HCT116 (cell line): ENCODE measurements at regions not wholly inside any gene's neighbourhood (a gene's known extent, or its start where the extent isn't known, plus 50 kb on each side); places are given as distances from the start of the nearest gene placed in this dataset.

Source experiments
- ELF1 ChIP-seq: IDR thresholded peaks from 2 replicates; pipeline ENCODE4 v1.6.1; 2012; ENCODE audit warnings: low read depth, borderline replicate concordance
- EZH2phosphoT487 ChIP-seq: fragments of 200-600 bp; IDR thresholded peaks from 2 replicates; pipeline ENCODE4 v1.6.1; 2018; ENCODE audit warnings: antibody characterized with exemption, borderline replicate concordance
- JUND ChIP-seq: IDR thresholded peaks from 2 replicates; pipeline ENCODE4 v1.6.1; 2012
- POLR2A ChIP-seq: IDR thresholded peaks from 2 replicates; pipeline ENCODE4 v1.7.0; 2011; ENCODE audit warnings: borderline replicate concordance; ENCODE audit not compliant: insufficient read depth, insufficient read length; ENCODE audit errors: extremely low read depth
- RAD21 ChIP-seq: IDR thresholded peaks from 2 replicates; pipeline ENCODE4 v1.6.1; 2012; ENCODE audit warnings: low read depth, mild to moderate bottlenecking
- TCF7L2 ChIP-seq: IDR thresholded peaks from 2 replicates; pipeline ENCODE4 v1.7.0; 2011; ENCODE audit warnings: borderline replicate concordance, inconsistent platforms; ENCODE audit not compliant: insufficient read depth, insufficient read length; ENCODE audit errors: extremely low read depth
- TF ChIP-seq, protein P1 (sequence below), 3 experiments: fragments of 200-600 bp in 1 of 3; sonication (generic) in 1 of 3; IDR thresholded peaks in 2 of 3; conservative IDR thresholded peaks in 1 of 3; 2 replicates each; pipeline ENCODE4 v1.5.1; 2012 to 2017; ENCODE audit warnings: low read depth in 2 of 3, low read length in 2 of 3, antibody characterized with exemption in 1 of 3, borderline replicate concordance in 1 of 3, control low read depth in 1 of 3, mild to moderate bottlenecking in 1 of 3, mixed read lengths in 1 of 3, mixed run types in 1 of 3, moderate library complexity in 1 of 3; ENCODE audit not compliant: insufficient read depth in 1 of 3
- TF ChIP-seq, protein P2 (sequence below): IDR thresholded peaks from 2 replicates; pipeline ENCODE4 v1.6.1; 2012; ENCODE audit warnings: low read depth

- no peak for TF ChIP-seq TCF7L2
- TF ChIP-seq, protein P1, sequence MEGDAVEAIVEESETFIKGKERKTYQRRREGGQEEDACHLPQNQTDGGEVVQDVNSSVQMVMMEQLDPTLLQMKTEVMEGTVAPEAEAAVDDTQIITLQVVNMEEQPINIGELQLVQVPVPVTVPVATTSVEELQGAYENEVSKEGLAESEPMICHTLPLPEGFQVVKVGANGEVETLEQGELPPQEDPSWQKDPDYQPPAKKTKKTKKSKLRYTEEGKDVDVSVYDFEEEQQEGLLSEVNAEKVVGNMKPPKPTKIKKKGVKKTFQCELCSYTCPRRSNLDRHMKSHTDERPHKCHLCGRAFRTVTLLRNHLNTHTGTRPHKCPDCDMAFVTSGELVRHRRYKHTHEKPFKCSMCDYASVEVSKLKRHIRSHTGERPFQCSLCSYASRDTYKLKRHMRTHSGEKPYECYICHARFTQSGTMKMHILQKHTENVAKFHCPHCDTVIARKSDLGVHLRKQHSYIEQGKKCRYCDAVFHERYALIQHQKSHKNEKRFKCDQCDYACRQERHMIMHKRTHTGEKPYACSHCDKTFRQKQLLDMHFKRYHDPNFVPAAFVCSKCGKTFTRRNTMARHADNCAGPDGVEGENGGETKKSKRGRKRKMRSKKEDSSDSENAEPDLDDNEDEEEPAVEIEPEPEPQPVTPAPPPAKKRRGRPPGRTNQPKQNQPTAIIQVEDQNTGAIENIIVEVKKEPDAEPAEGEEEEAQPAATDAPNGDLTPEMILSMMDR (IDR thresholded peaks at IDR 0.05 in 2 of 3, conservative IDR thresholded peaks at IDR 0.05 in 1 of 3; ENCODE audit: borderline replicate concordance in 1 of 3, insufficient read depth in 1 of 3, low read depth in 2 of 3, low read length in 2 of 3) = no peak
- TF ChIP-seq, protein P2, sequence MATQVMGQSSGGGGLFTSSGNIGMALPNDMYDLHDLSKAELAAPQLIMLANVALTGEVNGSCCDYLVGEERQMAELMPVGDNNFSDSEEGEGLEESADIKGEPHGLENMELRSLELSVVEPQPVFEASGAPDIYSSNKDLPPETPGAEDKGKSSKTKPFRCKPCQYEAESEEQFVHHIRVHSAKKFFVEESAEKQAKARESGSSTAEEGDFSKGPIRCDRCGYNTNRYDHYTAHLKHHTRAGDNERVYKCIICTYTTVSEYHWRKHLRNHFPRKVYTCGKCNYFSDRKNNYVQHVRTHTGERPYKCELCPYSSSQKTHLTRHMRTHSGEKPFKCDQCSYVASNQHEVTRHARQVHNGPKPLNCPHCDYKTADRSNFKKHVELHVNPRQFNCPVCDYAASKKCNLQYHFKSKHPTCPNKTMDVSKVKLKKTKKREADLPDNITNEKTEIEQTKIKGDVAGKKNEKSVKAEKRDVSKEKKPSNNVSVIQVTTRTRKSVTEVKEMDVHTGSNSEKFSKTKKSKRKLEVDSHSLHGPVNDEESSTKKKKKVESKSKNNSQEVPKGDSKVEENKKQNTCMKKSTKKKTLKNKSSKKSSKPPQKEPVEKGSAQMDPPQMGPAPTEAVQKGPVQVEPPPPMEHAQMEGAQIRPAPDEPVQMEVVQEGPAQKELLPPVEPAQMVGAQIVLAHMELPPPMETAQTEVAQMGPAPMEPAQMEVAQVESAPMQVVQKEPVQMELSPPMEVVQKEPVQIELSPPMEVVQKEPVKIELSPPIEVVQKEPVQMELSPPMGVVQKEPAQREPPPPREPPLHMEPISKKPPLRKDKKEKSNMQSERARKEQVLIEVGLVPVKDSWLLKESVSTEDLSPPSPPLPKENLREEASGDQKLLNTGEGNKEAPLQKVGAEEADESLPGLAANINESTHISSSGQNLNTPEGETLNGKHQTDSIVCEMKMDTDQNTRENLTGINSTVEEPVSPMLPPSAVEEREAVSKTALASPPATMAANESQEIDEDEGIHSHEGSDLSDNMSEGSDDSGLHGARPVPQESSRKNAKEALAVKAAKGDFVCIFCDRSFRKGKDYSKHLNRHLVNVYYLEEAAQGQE = no peak
- no peak for TF ChIP-seq RAD21
- no peak for TF ChIP-seq EZH2phosphoT487
- no peak for TF ChIP-seq POLR2A
- TF ChIP-seq ELF1 = no peak
- no peak for TF ChIP-seq JUND
These were observed 246.5 kb downstream of the FOXL1 start for GRCh38 chr16:86824751-86825296.
